ENCODE measurements at regions not wholly inside any gene's neighbourhood (a gene's known extent, or its start where the extent isn't known, plus 50 kb on each side); places are given as distances from the start of the nearest gene placed in this dataset.
"Not testable (repeated sequence)": the region's sequence is repeated elsewhere in the genome, so short reads cannot be mapped to it uniquely, and the experiment has no call there.

- no peak for DNase-seq (ENCODE audit: insufficient read length, low spot score)
- TF ChIP-seq SPI1 (IDR thresholded peaks at IDR 0.05; ENCODE audit: low read depth, low read length): no peak
- no peak for TF ChIP-seq TAF1 (IDR thresholded peaks at IDR 0.05; ENCODE audit: low read depth, low read length)
- no peak for TF ChIP-seq POU2F2 (IDR thresholded peaks at IDR 0.05; ENCODE audit: low read depth, low read length)
- no peak for TF ChIP-seq PAX5 (IDR thresholded peaks at IDR 0.05; ENCODE audit: insufficient read depth, low read length, severe bottlenecking)
- TF ChIP-seq POLR2AphosphoS5 (IDR thresholded peaks at IDR 0.05; ENCODE audit: low read depth, low read length): no peak
- no peak for TF ChIP-seq POLR2A (IDR thresholded peaks at IDR 0.05; ENCODE audit: low read depth, low read length)
- FAIRE-seq: no peak
Measured at GRCh38 chr1:232346844-232347243, 283.1 kb downstream of the SIPA1L2 start.

DNA sequence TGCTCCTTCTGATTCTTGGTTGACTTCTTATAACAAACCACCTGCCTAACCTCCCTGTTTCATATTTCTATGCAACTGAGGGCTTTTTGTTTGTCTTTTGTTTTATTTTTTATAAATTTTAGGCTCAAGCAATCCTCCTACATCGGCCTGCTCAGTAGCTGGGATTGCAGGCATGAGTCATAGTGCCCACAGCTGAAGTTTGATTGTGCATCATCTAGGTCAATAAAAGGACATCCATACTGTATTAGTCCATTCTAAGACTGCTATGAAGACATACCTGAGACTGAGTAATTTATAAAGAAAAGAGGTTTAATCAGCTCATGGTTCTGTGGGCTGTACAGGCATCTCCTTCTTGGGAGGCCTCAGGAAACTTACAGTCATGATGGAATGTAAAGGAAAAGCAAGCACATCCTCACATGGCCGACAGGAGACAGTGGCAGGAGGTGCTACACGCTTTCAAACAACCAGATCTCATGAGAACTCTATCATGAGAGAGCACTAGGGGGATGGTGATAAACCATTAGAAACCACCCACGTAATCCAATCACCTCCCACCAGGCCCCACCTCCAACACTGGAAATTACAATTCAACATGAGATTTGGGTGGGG, 285.0 kb downstream of the SIPA1L2 start:
- DNase-seq (ENCODE audit: insufficient read length, low spot score) (no peak), FAIRE-seq (no peak)
- TF ChIP-seq SPI1 (IDR thresholded peaks at IDR 0.05; ENCODE audit: low read depth, low read length): no peak
- no peak for TF ChIP-seq POLR2AphosphoS5 (IDR thresholded peaks at IDR 0.05; ENCODE audit: low read depth, low read length)
- no peak for TF ChIP-seq POU2F2 (IDR thresholded peaks at IDR 0.05; ENCODE audit: low read depth, low read length)
- no peak for TF ChIP-seq POLR2A (IDR thresholded peaks at IDR 0.05; ENCODE audit: low read depth, low read length)
- TF ChIP-seq PAX5 (IDR thresholded peaks at IDR 0.05; ENCODE audit: insufficient read depth, low read length, severe bottlenecking): no peak
- no peak for TF ChIP-seq TAF1 (IDR thresholded peaks at IDR 0.05; ENCODE audit: low read depth, low read length)

- FAIRE-seq; DNase-seq (ENCODE audit: insufficient read length, low spot score): not testable (repeated sequence)
Measured at GRCh38 chr1:232344186-232344585, 285.7 kb downstream of the SIPA1L2 start.

GRCh38 chr1:232340446-232340845, 289.5 kb downstream of the SIPA1L2 start:
- no peak for FAIRE-seq
- TF ChIP-seq POLR2A (IDR thresholded peaks at IDR 0.05; ENCODE audit: low read depth, low read length) (no peak), PAX5 (IDR thresholded peaks at IDR 0.05; ENCODE audit: insufficient read depth, low read length, severe bottlenecking) (no peak), SPI1 (IDR thresholded peaks at IDR 0.05; ENCODE audit: low read depth, low read length) (no peak), POU2F2 (IDR thresholded peaks at IDR 0.05; ENCODE audit: low read depth, low read length) (no peak), TAF1 (IDR thresholded peaks at IDR 0.05; ENCODE audit: low read depth, low read length) (no peak), POLR2AphosphoS5 (IDR thresholded peaks at IDR 0.05; ENCODE audit: low read depth, low read length) (no peak)
- DNase-seq (ENCODE audit: insufficient read length, low spot score): no peak

DNA sequence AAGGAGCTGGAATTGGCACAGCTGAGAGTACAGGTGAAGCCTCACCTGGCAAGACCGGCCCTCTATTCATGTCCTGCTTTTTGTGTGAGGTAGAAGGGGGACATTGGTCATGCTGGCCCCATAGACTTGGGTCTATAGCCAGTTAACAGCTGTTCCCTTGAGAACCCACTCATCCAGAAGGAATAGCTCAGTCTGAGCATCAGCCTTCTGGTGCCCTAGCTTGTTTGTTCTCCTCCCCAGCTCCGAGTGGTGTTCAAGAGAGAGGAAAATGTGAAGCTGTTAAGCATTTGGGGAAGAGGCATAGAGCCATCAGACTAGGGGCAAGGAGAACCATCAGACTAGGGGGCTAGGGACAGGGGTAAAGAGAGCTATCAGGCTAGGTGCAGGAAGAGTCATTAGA, 290.9 kb downstream of the SIPA1L2 start:
- DNase-seq (ENCODE audit: insufficient read length, low spot score) (no peak), FAIRE-seq (no peak)
- no peak for TF ChIP-seq SPI1 (IDR thresholded peaks at IDR 0.05; ENCODE audit: low read depth, low read length)
- TF ChIP-seq PAX5 (IDR thresholded peaks at IDR 0.05; ENCODE audit: insufficient read depth, low read length, severe bottlenecking): no peak
- TF ChIP-seq TAF1 (IDR thresholded peaks at IDR 0.05; ENCODE audit: low read depth, low read length): no peak

DNA sequence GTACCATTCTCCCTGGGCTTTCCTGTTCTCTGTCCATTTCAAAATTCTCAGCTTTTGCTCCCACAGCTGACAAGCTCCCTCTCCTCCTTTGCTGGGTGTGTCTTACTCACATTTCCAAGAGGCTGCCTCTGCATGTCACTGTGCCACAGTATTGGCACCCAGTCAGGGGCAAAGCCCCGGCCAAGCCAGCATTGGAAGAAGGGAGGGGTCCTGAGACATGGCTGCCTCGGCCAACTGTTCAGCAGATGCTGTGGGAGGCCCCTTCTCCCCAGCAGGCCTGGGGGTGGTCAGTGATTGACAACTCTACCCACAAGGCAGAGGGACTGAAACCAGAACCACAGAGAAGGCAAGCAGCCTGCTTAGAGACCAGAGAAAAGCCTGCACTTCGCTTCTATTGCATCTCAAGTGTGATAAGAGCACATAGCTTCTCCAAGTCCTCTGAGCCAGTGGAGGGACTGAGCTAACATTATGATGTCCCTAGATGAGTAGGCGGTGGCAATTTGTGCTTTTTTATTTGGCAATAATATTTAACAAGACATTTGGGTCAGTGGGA, 294.1 kb downstream of the SIPA1L2 start:
- no peak for TF ChIP-seq POLR2AphosphoS5 (IDR thresholded peaks at IDR 0.05; ENCODE audit: low read depth, low read length)
- no peak for TF ChIP-seq SPI1 (IDR thresholded peaks at IDR 0.05; ENCODE audit: low read depth, low read length)
- TF ChIP-seq TAF1 (IDR thresholded peaks at IDR 0.05; ENCODE audit: low read depth, low read length): no peak
- no peak for TF ChIP-seq POU2F2 (IDR thresholded peaks at IDR 0.05; ENCODE audit: low read depth, low read length)
- TF ChIP-seq PAX5 (IDR thresholded peaks at IDR 0.05; ENCODE audit: insufficient read depth, low read length, severe bottlenecking): no peak
- TF ChIP-seq POLR2A (IDR thresholded peaks at IDR 0.05; ENCODE audit: low read depth, low read length): no peak
- no peak for FAIRE-seq
- no peak for DNase-seq (ENCODE audit: insufficient read length, low spot score)

- TF ChIP-seq POU2F2 (IDR thresholded peaks at IDR 0.05; ENCODE audit: low read depth, low read length) (no peak), POLR2AphosphoS5 (IDR thresholded peaks at IDR 0.05; ENCODE audit: low read depth, low read length) (no peak), SPI1 (IDR thresholded peaks at IDR 0.05; ENCODE audit: low read depth, low read length) (no peak), PAX5 (IDR thresholded peaks at IDR 0.05; ENCODE audit: insufficient read depth, low read length, severe bottlenecking) (no peak), TAF1 (IDR thresholded peaks at IDR 0.05; ENCODE audit: low read depth, low read length) (no peak), POLR2A (IDR thresholded peaks at IDR 0.05; ENCODE audit: low read depth, low read length) (no peak)
- no peak for FAIRE-seq
- no peak for DNase-seq (ENCODE audit: insufficient read length, low spot score)
Measured at GRCh38 chr1:232335261-232335660, 294.7 kb downstream of the SIPA1L2 start.

GRCh38 chr1:232334811-232335210, 295.1 kb downstream of the SIPA1L2 start:
- TF ChIP-seq POLR2A (IDR thresholded peaks at IDR 0.05; ENCODE audit: low read depth, low read length) (no peak), POLR2AphosphoS5 (IDR thresholded peaks at IDR 0.05; ENCODE audit: low read depth, low read length) (no peak), POU2F2 (IDR thresholded peaks at IDR 0.05; ENCODE audit: low read depth, low read length) (no peak), TAF1 (IDR thresholded peaks at IDR 0.05; ENCODE audit: low read depth, low read length) (no peak), SPI1 (IDR thresholded peaks at IDR 0.05; ENCODE audit: low read depth, low read length) (no peak), PAX5 (IDR thresholded peaks at IDR 0.05; ENCODE audit: insufficient read depth, low read length, severe bottlenecking) (no peak)
- DNase-seq (ENCODE audit: insufficient read length, low spot score) (no peak), FAIRE-seq (no peak)

- FAIRE-seq (no peak), DNase-seq (ENCODE audit: insufficient read length, low spot score) (no peak)
- TF ChIP-seq SPI1 (IDR thresholded peaks at IDR 0.05; ENCODE audit: low read depth, low read length) (no peak), POLR2A (IDR thresholded peaks at IDR 0.05; ENCODE audit: low read depth, low read length) (no peak), PAX5 (IDR thresholded peaks at IDR 0.05; ENCODE audit: insufficient read depth, low read length, severe bottlenecking) (no peak), POLR2AphosphoS5 (IDR thresholded peaks at IDR 0.05; ENCODE audit: low read depth, low read length) (no peak), TAF1 (IDR thresholded peaks at IDR 0.05; ENCODE audit: low read depth, low read length) (no peak), POU2F2 (IDR thresholded peaks at IDR 0.05; ENCODE audit: low read depth, low read length) (no peak)
Measured at GRCh38 chr1:232334246-232334645, 295.7 kb downstream of the SIPA1L2 start.

- DNase-seq (ENCODE audit: insufficient read length, low spot score) (no peak), FAIRE-seq (no peak)
- TF ChIP-seq POLR2AphosphoS5 (IDR thresholded peaks at IDR 0.05; ENCODE audit: low read depth, low read length): no peak
- no peak for TF ChIP-seq POLR2A (IDR thresholded peaks at IDR 0.05; ENCODE audit: low read depth, low read length)
- no peak for TF ChIP-seq POU2F2 (IDR thresholded peaks at IDR 0.05; ENCODE audit: low read depth, low read length)
- no peak for TF ChIP-seq SPI1 (IDR thresholded peaks at IDR 0.05; ENCODE audit: low read depth, low read length)
- TF ChIP-seq TAF1 (IDR thresholded peaks at IDR 0.05; ENCODE audit: low read depth, low read length): no peak
Measured at GRCh38 chr1:232333419-232333767, 296.5 kb downstream of the SIPA1L2 start.

GRCh38 chr1:232332710-232333418, 297.1 kb downstream of the SIPA1L2 start:
- DNase-seq (ENCODE audit: insufficient read length, low spot score); FAIRE-seq: not testable (repeated sequence)
